ENCODE measurements at regions not wholly inside any gene's neighbourhood (a gene's known extent, or its start where the extent isn't known, plus 50 kb on each side); places are given as distances from the start of the nearest gene placed in this dataset.

- no peak overlapping the region for H2AFZ ChIP-seq (ENCODE audit: low read depth)
- no peak overlapping the region for H3K4me3 ChIP-seq (IDR thresholded peaks at IDR 0.05; ENCODE audit: insufficient read depth, low read depth, low read length)
- H4K20me1 ChIP-seq (ENCODE audit: insufficient read depth): no peaks in the 10 kb centered on the region
- TF ChIP-seq CTCF (conservative IDR thresholded peaks at IDR 0.05; ENCODE audit: low read depth, low read length): no peak
- no peak overlapping the region for H3K9ac ChIP-seq
- H3K27me3 ChIP-seq (ENCODE audit: insufficient read depth, low read depth): no peaks in the 10 kb centered on the region
- no peaks in the 10 kb centered on the region for H3K36me3 ChIP-seq (ENCODE audit: insufficient read depth)
- H3K27ac ChIP-seq: no peak overlapping the region
- H3K4me1 ChIP-seq (ENCODE audit: low read depth, poor library complexity, severe bottlenecking): no peaks in the 10 kb centered on the region
- H3K4me2 ChIP-seq: no peak overlapping the region
- no peaks in the 10 kb centered on the region for H3K79me2 ChIP-seq (ENCODE audit: insufficient read depth, low read depth)
These were observed 167.5 kb downstream of the GPX5 start for GRCh38 chr6:28693033-28693750.

GRCh38 chr6:28693751-28694443 lies 168.2 kb downstream of the GPX5 start:
- TF ChIP-seq CTCF (conservative IDR thresholded peaks at IDR 0.05; ENCODE audit: low read depth, low read length): no peak
- Histone ChIP-seq H3K27me3 (ENCODE audit: insufficient read depth, low read depth) (no peaks in the 10 kb centered on the region), H2AFZ (ENCODE audit: low read depth) (no peak overlapping the region), H3K9ac (no peak overlapping the region), H3K4me1 (ENCODE audit: low read depth, poor library complexity, severe bottlenecking) (no peaks in the 10 kb centered on the region), H3K79me2 (ENCODE audit: insufficient read depth, low read depth) (no peaks in the 10 kb centered on the region), H3K4me3 (IDR thresholded peaks at IDR 0.05; ENCODE audit: insufficient read depth, low read depth, low read length) (no peak overlapping the region), H3K4me2 (no peak overlapping the region), H4K20me1 (ENCODE audit: insufficient read depth) (no peaks in the 10 kb centered on the region), H3K36me3 (ENCODE audit: insufficient read depth) (no peaks in the 10 kb centered on the region), H3K27ac (no peak overlapping the region)

GRCh38 chr6:28695715-28696114 lies 170.0 kb downstream of the GPX5 start:
- Histone ChIP-seq H3K27ac (no peak overlapping the region), H2AFZ (ENCODE audit: low read depth) (no peak overlapping the region), H3K27me3 (ENCODE audit: insufficient read depth, low read depth) (no peaks in the 10 kb centered on the region), H3K79me2 (ENCODE audit: insufficient read depth, low read depth) (no peaks in the 10 kb centered on the region), H4K20me1 (ENCODE audit: insufficient read depth) (no peaks in the 10 kb centered on the region), H3K36me3 (ENCODE audit: insufficient read depth) (no peaks in the 10 kb centered on the region), H3K4me3 (IDR thresholded peaks at IDR 0.05; ENCODE audit: insufficient read depth, low read depth, low read length) (no peak overlapping the region), H3K4me2 (no peak overlapping the region), H3K9ac (no peak overlapping the region), H3K4me1 (ENCODE audit: low read depth, poor library complexity, severe bottlenecking) (no peaks in the 10 kb centered on the region)
- TF ChIP-seq CTCF (conservative IDR thresholded peaks at IDR 0.05; ENCODE audit: low read depth, low read length): no peak

- no peaks in the 10 kb centered on the region for H3K27me3 ChIP-seq (ENCODE audit: insufficient read depth, low read depth)
- no peak overlapping the region for H2AFZ ChIP-seq (ENCODE audit: low read depth)
- no peak overlapping the region for H3K9ac ChIP-seq
- H3K4me3 ChIP-seq (IDR thresholded peaks at IDR 0.05; ENCODE audit: insufficient read depth, low read depth, low read length): no peak overlapping the region
- H3K79me2 ChIP-seq (ENCODE audit: insufficient read depth, low read depth): no peaks in the 10 kb centered on the region
- H4K20me1 ChIP-seq (ENCODE audit: insufficient read depth): no peaks in the 10 kb centered on the region
- H3K4me2 ChIP-seq: no peak overlapping the region
- no peak for TF ChIP-seq CTCF (conservative IDR thresholded peaks at IDR 0.05; ENCODE audit: low read depth, low read length)
- H3K36me3 ChIP-seq (ENCODE audit: insufficient read depth): no peaks in the 10 kb centered on the region
- H3K4me1 ChIP-seq (ENCODE audit: low read depth, poor library complexity, severe bottlenecking): no peaks in the 10 kb centered on the region
- no peak overlapping the region for H3K27ac ChIP-seq
These were observed 170.5 kb downstream of the GPX5 start for GRCh38 chr6:28696167-28696566.

Data from KMS-11 (cell line).